H1 (cell line): ENCODE measurements at regions not wholly inside any gene's neighbourhood (a gene's known extent, or its start where the extent isn't known, plus 50 kb on each side); places are given as distances from the start of the nearest gene placed in this dataset.

ENCODE experiments used
- CTCF ChIA-PET: fragments of 300-600 bp; sonication (Branson Sonifier 250); formaldehyde crosslinking; loops from one replicate; lab custom pipeline; 2021; ENCODE audit not compliant: partially characterized antibody; lab: Charles Lee
- POLR2A ChIA-PET: fragments of 300-600 bp; sonication (Branson Sonifier 250); formaldehyde crosslinking; loops from one replicate; lab custom pipeline; 2021; ENCODE audit warnings: inconsistent platforms; ENCODE audit not compliant: partially characterized antibody; lab: Charles Lee
- DNase-seq, 2 experiments: peaks; one replicate each; pipeline versions ENCODE4 v3.0.0 to v3.0.0-alpha.2; 2010 to 2022; ENCODE audit warnings: low spot score in 2 of 2, low read depth in 1 of 2, mixed read lengths in 1 of 2
- FAIRE-seq: peaks from 2 replicates; lab custom pipeline; 2011; peaks lifted over from hg19 to GRCh38; lab: Jason Lieb, UNC
- H2AFZ ChIP-seq: 2 replicates; pipeline ENCODE4 v1.8.1; 2012; ENCODE audit warnings: low read length, inconsistent platforms
- H2AK5ac ChIP-seq: 2 replicates; pipeline ENCODE4 v1.6.1; 2013; ENCODE audit warnings: low read depth, low read length
- H2BK120ac ChIP-seq: replicated peaks from 2 replicates; pipeline ENCODE3; 2013; ENCODE audit warnings: low read depth, low read length, inconsistent platforms
- H2BK12ac ChIP-seq: 2 replicates; pipeline ENCODE4 v1.6.1; 2013; ENCODE audit warnings: low read depth, low read length
- H2BK15ac ChIP-seq: 2 replicates; pipeline ENCODE4 v1.6.1; 2013; ENCODE audit warnings: low read length
- H2BK20ac ChIP-seq: 2 replicates; pipeline ENCODE4 v1.6.1; 2013; ENCODE audit warnings: low read length
- H2BK5ac ChIP-seq: 2 replicates; pipeline ENCODE4 v1.6.1; 2013; ENCODE audit warnings: low read depth, low read length
- H3K14ac ChIP-seq: 2 replicates; pipeline ENCODE4 v1.6.1; 2013; ENCODE audit warnings: inconsistent platforms; ENCODE audit not compliant: insufficient read length
- H3K18ac ChIP-seq: 2 replicates; pipeline ENCODE4 v1.6.1; 2013; ENCODE audit warnings: low read length; ENCODE audit errors: extremely low read depth
- H3K23ac ChIP-seq: 2 replicates; pipeline ENCODE4 v1.6.1; 2013; ENCODE audit warnings: inconsistent platforms; ENCODE audit not compliant: insufficient read length
- H3K23me2 ChIP-seq: 2 replicates; pipeline ENCODE4 v1.6.1; 2013; ENCODE audit warnings: low read depth, low read length
- H3K27ac ChIP-seq: 2 replicates; pipeline ENCODE4 v1.6.1; 2011; ENCODE audit warnings: low read depth, low read length, inconsistent platforms
- H3K27me3 ChIP-seq, 4 experiments: replicated peaks in 1 of 4; 1 replicate in 1 of 4; 2 replicates in 3 of 4; pipeline versions ENCODE4 v1.6.1 to v1.8.1; 2011 to 2013; ENCODE audit warnings: low read length in 3 of 4, mild to moderate bottlenecking in 3 of 4, inconsistent platforms in 2 of 4, mixed read lengths in 2 of 4, moderate library complexity in 1 of 4; ENCODE audit not compliant: control insufficient read depth in 3 of 4, insufficient read depth in 3 of 4; ENCODE audit errors: extremely low read depth in 1 of 4
- H3K36me3 ChIP-seq, 4 experiments: 2 replicates each; pipeline versions ENCODE4 v1.6.1 to v1.8.1; 2011 to 2013; ENCODE audit warnings: mild to moderate bottlenecking in 4 of 4, low read length in 3 of 4, moderate library complexity in 2 of 4, control low read depth in 1 of 4, inconsistent platforms in 1 of 4; ENCODE audit not compliant: insufficient read depth in 4 of 4, control insufficient read depth in 2 of 4
- H3K4ac ChIP-seq: replicated peaks from 2 replicates; pipeline ENCODE3; 2013; ENCODE audit warnings: low read length, low read depth, mixed read lengths, inconsistent platforms; ENCODE audit not compliant: insufficient read length
- H3K4me1 ChIP-seq, 4 experiments: replicated peaks in 1 of 4; 1 replicate in 1 of 4; 2 replicates in 3 of 4; pipeline versions ENCODE4 v1.6.1 to v1.8.1; 2011 to 2013; ENCODE audit warnings: low read length in 3 of 4, inconsistent platforms in 2 of 4, mixed read lengths in 1 of 4; ENCODE audit not compliant: insufficient read depth in 4 of 4, control insufficient read depth in 3 of 4
- H3K4me2 ChIP-seq, 2 experiments: 2 replicates each; pipeline versions ENCODE4 v1.6.1 to v1.8.1; 2011 to 2013; ENCODE audit warnings: low read depth in 2 of 2, low read length in 2 of 2, control low read depth in 1 of 2, inconsistent platforms in 1 of 2, mild to moderate bottlenecking in 1 of 2; ENCODE audit not compliant: insufficient read depth in 1 of 2
- H3K4me3 ChIP-seq, 4 experiments: fragments of 200-600, 300-600 bp in 1 of 4; sonication (generic), shearing (Covaris generic), sonication (Bioruptor Twin) in 1 of 4; 2 replicates each; pipeline versions ENCODE4 v1.5.1 to v1.8.1; 2011 to 2016; ENCODE audit warnings: low read length in 4 of 4, low read depth in 3 of 4, control low read depth in 2 of 4, inconsistent platforms in 2 of 4, mild to moderate bottlenecking in 2 of 4, mixed read lengths in 1 of 4, moderate library complexity in 1 of 4; ENCODE audit not compliant: insufficient read depth in 2 of 4; ENCODE audit errors: extremely low read depth in 1 of 4
- H3K56ac ChIP-seq: replicated peaks from 2 replicates; pipeline ENCODE3; 2013; ENCODE audit warnings: low read depth, mild to moderate bottlenecking, mixed read lengths, low read length, inconsistent platforms; ENCODE audit not compliant: insufficient read length
- H3K79me1 ChIP-seq: 2 replicates; pipeline ENCODE4 v1.6.1; 2013; ENCODE audit warnings: low read depth, low read length, control low read depth
- H3K79me2 ChIP-seq, 2 experiments: 2 replicates each; pipeline versions ENCODE4 v1.6.1 to v1.8.1; 2012 to 2013; ENCODE audit warnings: low read length in 2 of 2, mild to moderate bottlenecking in 2 of 2, inconsistent platforms in 1 of 2; ENCODE audit not compliant: insufficient read depth in 2 of 2, control insufficient read depth in 1 of 2
- H3K9ac ChIP-seq, 4 experiments: replicated peaks in 1 of 4; 1 replicate in 1 of 4; 2 replicates in 3 of 4; pipeline versions ENCODE4 v1.6.1 to v1.8.1; 2011 to 2013; ENCODE audit warnings: low read depth in 3 of 4, low read length in 3 of 4, control low read depth in 2 of 4, mild to moderate bottlenecking in 2 of 4, moderate library complexity in 2 of 4, inconsistent platforms in 1 of 4; ENCODE audit errors: extremely low read depth in 1 of 4
- H3K9me3 ChIP-seq, 2 experiments: 2 replicates each; pipeline versions ENCODE4 v1.6.1 to v1.8.1; 2012 to 2013; ENCODE audit warnings: mild to moderate bottlenecking in 2 of 2, moderate library complexity in 2 of 2, control low read depth in 1 of 2, inconsistent platforms in 1 of 2, low read depth in 1 of 2, low read length in 1 of 2, mixed read lengths in 1 of 2; ENCODE audit not compliant: insufficient read depth in 2 of 2
- H4K20me1 ChIP-seq, 2 experiments: replicated peaks in 1 of 2; 2 replicates each; pipeline versions ENCODE3 to v1.8.1; 2011 to 2013; ENCODE audit warnings: inconsistent platforms in 2 of 2, low read length in 2 of 2, mild to moderate bottlenecking in 1 of 2; ENCODE audit not compliant: insufficient read depth in 2 of 2, control insufficient read depth in 1 of 2
- H4K5ac ChIP-seq: 2 replicates; pipeline ENCODE4 v1.6.1; 2013; ENCODE audit warnings: low read length, low read depth, mixed read lengths, inconsistent platforms; ENCODE audit not compliant: insufficient read length
- H4K8ac ChIP-seq: 2 replicates; pipeline ENCODE4 v1.8.0; 2013; ENCODE audit warnings: mild to moderate bottlenecking, moderate library complexity, low read length, inconsistent platforms; ENCODE audit not compliant: insufficient read depth; ENCODE audit errors: extremely low read depth
- H4K91ac ChIP-seq: replicated peaks from 2 replicates; pipeline ENCODE3; 2013; ENCODE audit warnings: low read length, mixed read lengths, inconsistent platforms; ENCODE audit not compliant: insufficient read length
- HDAC2 ChIP-seq, 2 experiments: fragments of 300-600 bp in 1 of 2; sonication (generic) in 1 of 2; IDR thresholded peaks; 2 replicates each; pipeline ENCODE4 v1.6.1; 2011 to 2012; ENCODE audit warnings: low read depth in 2 of 2, low read length in 2 of 2, mild to moderate bottlenecking in 2 of 2, moderate library complexity in 2 of 2, borderline replicate concordance in 1 of 2, inconsistent platforms in 1 of 2
- HDAC6 ChIP-seq: IDR thresholded peaks from one replicate; pipeline ENCODE4 v1.7.1; 2012; ENCODE audit warnings: low read depth, mild to moderate bottlenecking, inconsistent platforms, low read length, moderate library complexity
- NRF1 ChIP-seq: IDR thresholded peaks from 2 replicates; pipeline ENCODE4 v1.6.1; 2011; ENCODE audit warnings: mild to moderate bottlenecking, low read depth, low read length, improper control_type of control experiment
- RNF2 ChIP-seq: fragments of 200-900, 300-1000 bp; sonication (generic); IDR thresholded peaks from 2 replicates; pipeline ENCODE4 v1.7.1; 2016; ENCODE audit warnings: borderline replicate concordance, low read depth, mild to moderate bottlenecking, antibody characterized with exemption, low read length; ENCODE audit not compliant: poor library complexity, severe bottlenecking; ENCODE audit errors: missing control alignments
- YY1 ChIP-seq: IDR thresholded peaks from 2 replicates; pipeline ENCODE4 v1.6.1; 2011; ENCODE audit warnings: low read depth, mild to moderate bottlenecking, low read length
- WGBS, 2 experiments: shearing (Covaris generic) in 1 of 2; methylation state at CpG; one replicate each; pipeline versions ENCODE4 v1.1.6 to v1.1.7; 2013 to 2015; ENCODE audit warnings: low lambda C conversion rate in 2 of 2, mixed read lengths in 2 of 2, inconsistent platforms in 1 of 2, low coverage in 1 of 2, missing lambda C conversion rate in 1 of 2; ENCODE audit not compliant: insufficient replicate concordance in 2 of 2, insufficient coverage in 1 of 2, insufficient read length in 1 of 2; ENCODE audit errors: extremely low coverage in 1 of 2, missing lambda C conversion rate in 1 of 2; 5-methylcytosine and 5-hydroxymethylcytosine counted together
- TF ChIP-seq, protein P1 (sequence below): IDR thresholded peaks from 2 replicates; pipeline ENCODE4 v1.6.1; 2012; ENCODE audit warnings: low read length, inconsistent platforms
- TF ChIP-seq, protein P2 (sequence below): IDR thresholded peaks from 2 replicates; pipeline ENCODE4 v1.6.1; 2011; ENCODE audit warnings: low read depth, mild to moderate bottlenecking, low read length; ENCODE audit not compliant: insufficient read depth

DNA sequence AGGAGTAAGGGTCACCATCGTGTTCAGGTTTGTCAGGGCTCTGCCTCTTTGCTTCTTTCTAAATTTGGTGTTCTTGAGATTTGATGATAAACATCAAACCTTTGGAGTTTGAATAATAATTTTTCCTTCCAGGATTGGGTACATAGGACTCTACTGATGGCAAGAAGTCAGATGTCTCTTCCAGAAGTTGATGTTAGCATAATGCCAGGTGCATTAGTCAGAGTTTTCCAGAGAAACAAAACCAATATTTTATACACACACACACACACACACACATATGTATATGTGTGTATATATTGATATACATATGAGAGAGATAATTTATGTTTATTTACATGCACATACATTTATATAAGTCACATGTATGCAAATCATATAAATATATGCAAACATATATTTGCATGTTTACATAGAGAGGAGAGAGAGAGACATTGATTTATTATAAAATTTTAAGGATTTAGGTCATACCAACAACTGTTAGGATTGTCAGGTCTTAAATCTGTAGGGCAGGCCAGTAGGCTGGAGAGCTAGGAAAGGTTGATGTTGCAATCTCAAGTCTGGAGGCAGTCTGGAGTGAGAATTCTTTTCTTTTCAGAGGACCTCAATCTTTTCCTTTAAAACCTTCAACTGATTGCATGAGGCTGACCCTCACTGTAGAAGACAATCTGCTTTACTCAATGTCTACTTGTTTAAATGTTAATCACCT is 199.2 kb downstream of the HLX start:
- H2BK20ac ChIP-seq: no peak overlapping the region
- H3K9ac ChIP-seq: no peak overlapping the region
- no peaks in the 10 kb centered on the region for H3K79me2 ChIP-seq
- H2BK12ac ChIP-seq: no peak overlapping the region
- WGBS, 2 experiments: 83% methylated on average over 1 of the region's 1 CpG; no CpG with 5 or more reads in 1 of the 2 experiments
- H2BK120ac ChIP-seq: no peak overlapping the region
- TF ChIP-seq, protein P1, sequence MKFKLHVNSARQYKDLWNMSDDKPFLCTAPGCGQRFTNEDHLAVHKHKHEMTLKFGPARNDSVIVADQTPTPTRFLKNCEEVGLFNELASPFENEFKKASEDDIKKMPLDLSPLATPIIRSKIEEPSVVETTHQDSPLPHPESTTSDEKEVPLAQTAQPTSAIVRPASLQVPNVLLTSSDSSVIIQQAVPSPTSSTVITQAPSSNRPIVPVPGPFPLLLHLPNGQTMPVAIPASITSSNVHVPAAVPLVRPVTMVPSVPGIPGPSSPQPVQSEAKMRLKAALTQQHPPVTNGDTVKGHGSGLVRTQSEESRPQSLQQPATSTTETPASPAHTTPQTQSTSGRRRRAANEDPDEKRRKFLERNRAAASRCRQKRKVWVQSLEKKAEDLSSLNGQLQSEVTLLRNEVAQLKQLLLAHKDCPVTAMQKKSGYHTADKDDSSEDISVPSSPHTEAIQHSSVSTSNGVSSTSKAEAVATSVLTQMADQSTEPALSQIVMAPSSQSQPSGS: no peak
- no peak for TF ChIP-seq NRF1
- TF ChIP-seq HDAC6: no peak
- TF ChIP-seq YY1: no peak
- no peak for TF ChIP-seq HDAC2 (IDR thresholded peaks at IDR 0.05; ENCODE audit: borderline replicate concordance in 1 of 2, low read depth in 2 of 2, low read length in 2 of 2)
- TF ChIP-seq, protein P2, sequence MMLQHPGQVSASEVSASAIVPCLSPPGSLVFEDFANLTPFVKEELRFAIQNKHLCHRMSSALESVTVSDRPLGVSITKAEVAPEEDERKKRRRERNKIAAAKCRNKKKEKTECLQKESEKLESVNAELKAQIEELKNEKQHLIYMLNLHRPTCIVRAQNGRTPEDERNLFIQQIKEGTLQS: no peak
- no peak for TF ChIP-seq RNF2
- no peaks in the 10 kb centered on the region for H3K79me1 ChIP-seq
- no peak overlapping the region for H3K18ac ChIP-seq
- no peaks in the 10 kb centered on the region for H3K36me3 ChIP-seq
- no peak overlapping the region for H4K8ac ChIP-seq
- H2BK5ac ChIP-seq: no peak overlapping the region
- H3K27me3 ChIP-seq: no peaks in the 10 kb centered on the region; a peak in 2 of 7 replicates
- H4K20me1 ChIP-seq: no peaks in the 10 kb centered on the region
- H3K4ac ChIP-seq: no peak overlapping the region
- H3K4me3 ChIP-seq: no peak overlapping the region
- POLR2A ChIA-PET: no interaction called here
- H3K23me2 ChIP-seq: no peaks in the 10 kb centered on the region
- no peak for FAIRE-seq
- H3K9me3 ChIP-seq: peaks cover 3 to 5% of the 10 kb centered on the region in 2 experiments; a peak in 2 of 4 replicates
- DNase-seq: no peak
- no peak overlapping the region for H4K91ac ChIP-seq
- no peak overlapping the region for H3K56ac ChIP-seq
- CTCF ChIA-PET: interaction anchor here (1.1 kb wide), 1 partner anchor 94 kb away, joined by 3 read pairs; no protein-coding TSS in a partner anchor
- H3K14ac ChIP-seq: no peak overlapping the region
- H2AFZ ChIP-seq: no peak overlapping the region
- no peaks in the 10 kb centered on the region for H3K4me1 ChIP-seq
- H2BK15ac ChIP-seq: no peak overlapping the region
- no peak overlapping the region for H3K27ac ChIP-seq
- H3K4me2 ChIP-seq: no peak overlapping the region
- H2AK5ac ChIP-seq: no peak overlapping the region
- H3K23ac ChIP-seq: no peak overlapping the region
- H4K5ac ChIP-seq: no peak overlapping the region
